GM12801 (cell line): ENCODE measurements at regions not wholly inside any gene's neighbourhood (a gene's known extent, or its start where the extent isn't known, plus 50 kb on each side); places are given as distances from the start of the nearest gene placed in this dataset.

Experiments
- CTCF ChIP-seq: IDR thresholded peaks from one replicate; pipeline ENCODE4 v1.5.1; 2011; ENCODE audit warnings: control low read depth; ENCODE audit not compliant: insufficient read length; ENCODE audit errors: extremely low read depth

GRCh38 chr4:104752337-104752736 is 257.6 kb upstream of the CXXC4 start:
- TF ChIP-seq CTCF, result no peak

GRCh38 chr4:104756837-104757236 is 262.1 kb upstream of the CXXC4 start:
- TF ChIP-seq CTCF, result no peak

- no peak for TF ChIP-seq CTCF
These were observed 263.9 kb upstream of the CXXC4 start for GRCh38 chr4:104758574-104758973.

GRCh38 chr4:104763554-104764222 is 269.0 kb upstream of the CXXC4 start:
- TF ChIP-seq CTCF, result no peak

GRCh38 chr4:104766676-104767075 is 272.0 kb upstream of the CXXC4 start:
- no peak for TF ChIP-seq CTCF

DNA sequence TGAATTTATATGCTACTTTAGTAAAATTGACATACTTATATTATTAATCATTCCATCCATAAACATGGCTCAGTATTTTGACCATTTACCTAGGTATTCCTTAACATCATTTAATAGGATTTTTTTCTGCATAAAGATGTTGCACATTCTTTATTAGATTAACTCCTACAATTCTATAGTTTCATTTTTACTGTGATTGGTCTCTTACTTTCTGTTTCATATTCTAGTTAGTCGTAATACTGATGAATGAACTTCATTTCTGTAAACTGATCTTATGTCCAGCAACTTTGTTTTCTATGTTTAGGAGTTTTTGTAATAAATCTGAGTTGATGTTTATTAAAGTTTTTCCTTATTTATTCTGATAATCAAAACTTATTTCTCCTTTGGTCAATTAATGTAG is 278.2 kb upstream of the CXXC4 start:
- no peak for TF ChIP-seq CTCF

DNA sequence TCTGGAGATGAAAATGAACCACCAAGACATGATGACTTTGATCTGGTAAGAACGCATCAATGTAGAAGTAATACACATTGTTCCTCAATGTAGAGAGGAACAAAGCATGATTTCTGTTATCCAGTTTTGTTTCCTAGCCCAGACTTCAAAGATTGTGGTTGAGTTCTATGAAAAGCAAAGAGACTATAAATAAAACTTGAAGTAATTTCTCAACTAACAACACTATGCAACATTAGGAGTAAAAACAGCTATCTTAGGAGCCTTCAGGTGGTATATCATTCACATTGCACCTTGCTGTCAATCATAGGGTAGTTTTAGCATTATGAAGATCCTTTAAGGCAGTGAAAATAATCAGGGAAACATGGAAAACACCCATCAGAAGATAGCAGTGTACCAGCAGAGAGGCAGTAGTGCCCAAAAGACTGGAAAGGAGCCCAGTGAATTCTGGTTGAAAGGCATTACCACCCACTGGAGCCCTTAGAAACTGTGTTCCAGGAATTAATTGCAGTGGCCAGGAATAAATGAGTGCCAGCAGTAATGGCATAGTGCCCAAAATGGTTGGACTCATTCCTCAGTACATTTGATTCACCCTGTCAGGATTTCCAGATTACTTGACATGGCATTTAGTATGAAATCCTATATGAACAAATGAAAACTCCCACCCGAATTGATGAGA is 300.7 kb upstream of the CXXC4 start:
- no peak for TF ChIP-seq CTCF
